ENCODE measurements at regions not wholly inside any gene's neighbourhood (a gene's known extent, or its start where the extent isn't known, plus 50 kb on each side); places are given as distances from the start of the nearest gene placed in this dataset.

DNA sequence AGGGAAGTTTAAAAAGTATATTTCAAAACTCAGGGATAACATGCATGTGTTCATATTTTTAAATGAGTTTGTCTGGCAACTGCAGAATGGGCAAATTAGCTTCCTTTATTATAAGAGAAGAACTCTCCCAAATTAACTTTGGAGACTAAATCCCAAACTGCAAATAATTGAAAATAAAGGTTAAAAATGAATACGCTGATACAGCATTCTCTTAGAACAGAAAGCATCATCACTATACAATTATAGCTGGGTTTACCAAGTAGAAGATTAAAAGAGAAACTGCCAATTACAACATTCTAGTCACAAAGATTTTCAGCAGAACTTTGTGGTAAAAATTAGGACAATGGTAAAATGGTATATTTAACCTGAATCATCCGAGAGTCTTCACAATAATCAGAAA lies 73.3 kb downstream of the OLFM4 start:
- Histone ChIP-seq H3K4me2 (ENCODE audit: insufficient read depth, low read length) (no peak overlapping the region), H3K36me3 (ENCODE audit: insufficient read depth, low read length) (no peaks in the 10 kb centered on the region), H3K79me2 (ENCODE audit: insufficient read depth, low read length) (no peaks in the 10 kb centered on the region), H3K27ac (ENCODE audit: low read length) (no peak overlapping the region), H3K9me3 (ENCODE audit: insufficient read depth, low read length, severe bottlenecking) (no peaks in the 10 kb centered on the region), H3K4me1 (ENCODE audit: insufficient read depth, low read length) (no peaks in the 10 kb centered on the region), H2AFZ (ENCODE audit: low read depth, low read length) (no peak overlapping the region), H4K20me1 (ENCODE audit: insufficient read depth, low read length) (no peaks in the 10 kb centered on the region), H3K4me3 (ENCODE audit: low read depth in 1 of 2, low read length in 2 of 2) (no peak overlapping the region), H3K27me3 (ENCODE audit: insufficient read depth, low read length, poor library complexity) (no peaks in the 10 kb centered on the region), H3K9ac (ENCODE audit: low read depth, low read length) (no peak overlapping the region)
- ATAC-seq (ENCODE audit: insufficient read depth, low read depth) (no peak), DNase-seq (no peak)
- TF ChIP-seq, protein P1, sequence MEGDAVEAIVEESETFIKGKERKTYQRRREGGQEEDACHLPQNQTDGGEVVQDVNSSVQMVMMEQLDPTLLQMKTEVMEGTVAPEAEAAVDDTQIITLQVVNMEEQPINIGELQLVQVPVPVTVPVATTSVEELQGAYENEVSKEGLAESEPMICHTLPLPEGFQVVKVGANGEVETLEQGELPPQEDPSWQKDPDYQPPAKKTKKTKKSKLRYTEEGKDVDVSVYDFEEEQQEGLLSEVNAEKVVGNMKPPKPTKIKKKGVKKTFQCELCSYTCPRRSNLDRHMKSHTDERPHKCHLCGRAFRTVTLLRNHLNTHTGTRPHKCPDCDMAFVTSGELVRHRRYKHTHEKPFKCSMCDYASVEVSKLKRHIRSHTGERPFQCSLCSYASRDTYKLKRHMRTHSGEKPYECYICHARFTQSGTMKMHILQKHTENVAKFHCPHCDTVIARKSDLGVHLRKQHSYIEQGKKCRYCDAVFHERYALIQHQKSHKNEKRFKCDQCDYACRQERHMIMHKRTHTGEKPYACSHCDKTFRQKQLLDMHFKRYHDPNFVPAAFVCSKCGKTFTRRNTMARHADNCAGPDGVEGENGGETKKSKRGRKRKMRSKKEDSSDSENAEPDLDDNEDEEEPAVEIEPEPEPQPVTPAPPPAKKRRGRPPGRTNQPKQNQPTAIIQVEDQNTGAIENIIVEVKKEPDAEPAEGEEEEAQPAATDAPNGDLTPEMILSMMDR (IDR thresholded peaks at IDR 0.05; ENCODE audit: borderline replicate concordance, extremely low read depth, low read length, poor library complexity, severe bottlenecking) = no peak
- TF ChIP-seq EZH2 (IDR thresholded peaks at IDR 0.05; ENCODE audit: borderline replicate concordance, low read depth, low read length, severe bottlenecking) = no peak

GRCh38 chr13:53104136-53104535 lies 75.5 kb downstream of the OLFM4 start:
- no peak overlapping the region for H2AFZ ChIP-seq (ENCODE audit: low read depth, low read length)
- no peaks in the 10 kb centered on the region for H3K36me3 ChIP-seq (ENCODE audit: insufficient read depth, low read length)
- no peaks in the 10 kb centered on the region for H3K27me3 ChIP-seq (ENCODE audit: insufficient read depth, low read length, poor library complexity)
- no peak overlapping the region for H3K4me3 ChIP-seq (ENCODE audit: low read depth in 1 of 2, low read length in 2 of 2)
- H4K20me1 ChIP-seq (ENCODE audit: insufficient read depth, low read length) = no peaks in the 10 kb centered on the region
- H3K9me3 ChIP-seq (ENCODE audit: insufficient read depth, low read length, severe bottlenecking) = no peaks in the 10 kb centered on the region
- H3K79me2 ChIP-seq (ENCODE audit: insufficient read depth, low read length) = no peaks in the 10 kb centered on the region
- H3K27ac ChIP-seq (ENCODE audit: low read length) = no peak overlapping the region
- DNase-seq (no peak), ATAC-seq (ENCODE audit: insufficient read depth, low read depth) (no peak)
- no peak overlapping the region for H3K4me2 ChIP-seq (ENCODE audit: insufficient read depth, low read length)
- no peak overlapping the region for H3K9ac ChIP-seq (ENCODE audit: low read depth, low read length)
- H3K4me1 ChIP-seq (ENCODE audit: insufficient read depth, low read length) = no peaks in the 10 kb centered on the region
- no peak for TF ChIP-seq EZH2 (IDR thresholded peaks at IDR 0.05; ENCODE audit: borderline replicate concordance, low read depth, low read length, severe bottlenecking)
- TF ChIP-seq, protein P1 (IDR thresholded peaks at IDR 0.05; ENCODE audit: borderline replicate concordance, extremely low read depth, low read length, poor library complexity, severe bottlenecking) = no peak

DNA sequence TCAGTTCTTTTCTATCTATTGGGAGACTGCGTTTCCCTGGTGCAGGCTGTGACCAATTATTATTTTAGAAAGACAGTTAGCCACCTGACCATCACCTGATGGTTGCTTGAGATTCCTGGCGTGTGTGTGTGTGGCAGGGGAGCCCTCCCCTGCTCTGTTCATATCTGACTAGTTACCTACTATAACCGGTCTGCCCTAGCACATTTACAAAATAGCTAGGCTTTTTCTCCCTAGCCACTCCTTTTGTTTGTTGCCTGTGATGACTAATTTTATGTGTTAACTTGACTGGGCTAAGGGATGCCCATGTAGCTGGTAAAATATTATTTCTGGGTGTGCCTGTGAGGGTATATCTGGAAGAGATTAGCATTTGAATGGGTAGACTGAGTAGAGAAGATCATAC lies 76.9 kb downstream of the OLFM4 start:
- no peaks in the 10 kb centered on the region for H3K27me3 ChIP-seq (ENCODE audit: insufficient read depth, low read length, poor library complexity)
- H2AFZ ChIP-seq (ENCODE audit: low read depth, low read length) = no peak overlapping the region
- no peaks in the 10 kb centered on the region for H3K9me3 ChIP-seq (ENCODE audit: insufficient read depth, low read length, severe bottlenecking)
- no peak overlapping the region for H3K27ac ChIP-seq (ENCODE audit: low read length)
- no peak for ATAC-seq (ENCODE audit: insufficient read depth, low read depth)
- TF ChIP-seq EZH2 (IDR thresholded peaks at IDR 0.05; ENCODE audit: borderline replicate concordance, low read depth, low read length, severe bottlenecking) = no peak
- TF ChIP-seq, protein P1 (IDR thresholded peaks at IDR 0.05; ENCODE audit: borderline replicate concordance, extremely low read depth, low read length, poor library complexity, severe bottlenecking) = no peak
- H3K36me3 ChIP-seq (ENCODE audit: insufficient read depth, low read length) = no peaks in the 10 kb centered on the region
- no peak overlapping the region for H3K4me3 ChIP-seq (ENCODE audit: low read depth in 1 of 2, low read length in 2 of 2)
- no peak for DNase-seq
- H3K4me1 ChIP-seq (ENCODE audit: insufficient read depth, low read length) = no peaks in the 10 kb centered on the region
- H3K79me2 ChIP-seq (ENCODE audit: insufficient read depth, low read length) = no peaks in the 10 kb centered on the region
- no peaks in the 10 kb centered on the region for H4K20me1 ChIP-seq (ENCODE audit: insufficient read depth, low read length)
- H3K4me2 ChIP-seq (ENCODE audit: insufficient read depth, low read length) = no peak overlapping the region
- H3K9ac ChIP-seq (ENCODE audit: low read depth, low read length) = no peak overlapping the region

DNA sequence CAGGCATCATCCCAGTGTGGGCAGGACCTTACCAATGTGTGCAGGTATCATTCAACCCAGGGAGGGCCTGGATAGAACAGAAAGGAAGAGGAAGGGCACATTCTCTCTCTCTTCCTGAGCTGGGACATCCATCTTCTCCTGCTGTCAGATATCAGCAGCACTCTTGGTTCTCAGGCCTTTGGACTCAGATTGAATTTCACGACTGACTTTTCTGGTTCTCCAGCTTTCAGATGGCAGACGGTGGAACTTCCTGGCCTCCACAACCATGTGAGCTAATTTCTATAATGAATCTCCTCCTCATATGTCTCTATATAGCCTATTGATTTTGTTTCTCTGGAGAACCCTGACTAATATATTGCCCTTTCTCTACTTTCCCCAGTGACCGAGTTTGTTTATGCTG lies 77.3 kb downstream of the OLFM4 start:
- no peak overlapping the region for H3K4me3 ChIP-seq (ENCODE audit: low read depth in 1 of 2, low read length in 2 of 2)
- no peak overlapping the region for H2AFZ ChIP-seq (ENCODE audit: low read depth, low read length)
- no peak overlapping the region for H3K27ac ChIP-seq (ENCODE audit: low read length)

More for the DNA sequence above, 77.3 kb downstream of the OLFM4 start:
- Histone ChIP-seq H3K36me3 (ENCODE audit: insufficient read depth, low read length) (no peaks in the 10 kb centered on the region), H3K4me1 (ENCODE audit: insufficient read depth, low read length) (no peaks in the 10 kb centered on the region), H3K9me3 (ENCODE audit: insufficient read depth, low read length, severe bottlenecking) (no peaks in the 10 kb centered on the region), H3K9ac (ENCODE audit: low read depth, low read length) (no peak overlapping the region), H4K20me1 (ENCODE audit: insufficient read depth, low read length) (no peaks in the 10 kb centered on the region), H3K27me3 (ENCODE audit: insufficient read depth, low read length, poor library complexity) (no peaks in the 10 kb centered on the region), H3K4me2 (ENCODE audit: insufficient read depth, low read length) (no peak overlapping the region), H3K79me2 (ENCODE audit: insufficient read depth, low read length) (no peaks in the 10 kb centered on the region)
- no peak for TF ChIP-seq EZH2 (IDR thresholded peaks at IDR 0.05; ENCODE audit: borderline replicate concordance, low read depth, low read length, severe bottlenecking)
- TF ChIP-seq, protein P1 (IDR thresholded peaks at IDR 0.05; ENCODE audit: borderline replicate concordance, extremely low read depth, low read length, poor library complexity, severe bottlenecking) = no peak
- ATAC-seq (ENCODE audit: insufficient read depth, low read depth) (no peak), DNase-seq (no peak)
